H54 (cell line): ENCODE measurements at regions not wholly inside any gene's neighbourhood (a gene's known extent, or its start where the extent isn't known, plus 50 kb on each side); places are given as distances from the start of the nearest gene placed in this dataset.

Experiments used
- DNase-seq: peaks from one replicate; pipeline ENCODE4 v3.0.0; 2011; ENCODE audit warnings: low spot score, mixed read lengths; ENCODE audit not compliant: insufficient read length
- FAIRE-seq: peaks from 3 replicates; lab custom pipeline; 2011; peaks lifted over from hg19 to GRCh38; lab: Jason Lieb, UNC
- POLR2A ChIP-seq: IDR thresholded peaks from 2 replicates; pipeline ENCODE4 v1.6.1; 2011; ENCODE audit warnings: low read depth, mild to moderate bottlenecking, low read length

DNA sequence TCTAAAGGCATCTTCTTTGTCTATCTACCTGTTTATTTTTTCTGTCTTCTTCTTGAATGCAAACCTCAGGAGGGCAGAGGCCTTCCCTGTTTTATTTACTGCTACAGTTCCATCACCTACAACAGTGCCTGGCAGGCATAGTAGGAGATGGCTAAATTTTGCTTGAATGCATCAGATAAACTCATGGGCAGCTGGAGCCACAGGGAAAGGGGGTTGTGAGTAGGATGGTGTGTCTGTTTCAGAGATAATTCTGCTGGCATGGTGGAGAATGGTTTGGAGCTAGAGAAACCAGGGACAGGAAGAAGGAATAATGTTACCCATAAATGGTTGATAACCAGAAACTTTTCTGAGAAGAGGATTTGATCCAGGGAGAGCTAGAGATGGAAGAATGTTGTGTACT lies 189.8 kb upstream of the BRINP1 start:
- TF ChIP-seq POLR2A, result no peak
- FAIRE-seq, result no peak
- no peak for DNase-seq

DNA sequence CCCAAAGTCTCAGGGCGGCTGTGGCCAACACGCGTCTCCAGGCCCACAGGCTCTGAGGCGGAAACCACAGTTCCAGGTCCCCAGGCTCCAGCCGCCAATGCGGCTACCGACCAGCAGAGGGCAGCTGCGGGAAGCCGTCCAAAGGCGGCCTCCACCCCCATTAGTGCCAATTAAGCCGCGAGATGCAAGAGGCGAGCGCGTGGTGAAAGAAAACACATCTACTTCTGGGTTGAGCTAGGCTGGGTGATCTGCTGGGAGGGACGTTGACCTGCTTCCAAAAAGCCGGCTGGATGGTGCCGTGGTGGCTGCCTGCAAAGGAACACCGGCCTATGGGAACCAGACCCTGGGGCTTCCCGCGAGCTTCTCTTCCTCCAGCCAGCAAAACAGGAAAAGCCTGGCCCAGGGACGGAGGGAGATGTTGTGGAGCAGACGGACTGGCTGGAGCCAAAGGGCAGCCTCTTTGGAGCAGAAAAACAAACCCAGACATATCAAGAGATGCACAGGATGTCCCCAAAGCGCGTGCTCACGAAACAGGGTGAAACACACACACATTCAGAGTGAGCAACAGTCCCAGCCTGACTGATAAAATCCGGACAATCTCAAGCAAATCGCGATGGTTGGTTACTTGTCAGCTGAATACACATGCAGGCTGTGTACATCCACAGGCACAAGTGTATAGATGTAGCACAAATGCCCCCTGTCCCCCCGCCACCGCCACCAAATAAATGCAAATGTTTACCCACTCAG lies 187.1 kb upstream of the BRINP1 start:
- no peak for TF ChIP-seq POLR2A
- peak; percentile 52 for FAIRE-seq
- peak; percentile 77 for DNase-seq

DNA sequence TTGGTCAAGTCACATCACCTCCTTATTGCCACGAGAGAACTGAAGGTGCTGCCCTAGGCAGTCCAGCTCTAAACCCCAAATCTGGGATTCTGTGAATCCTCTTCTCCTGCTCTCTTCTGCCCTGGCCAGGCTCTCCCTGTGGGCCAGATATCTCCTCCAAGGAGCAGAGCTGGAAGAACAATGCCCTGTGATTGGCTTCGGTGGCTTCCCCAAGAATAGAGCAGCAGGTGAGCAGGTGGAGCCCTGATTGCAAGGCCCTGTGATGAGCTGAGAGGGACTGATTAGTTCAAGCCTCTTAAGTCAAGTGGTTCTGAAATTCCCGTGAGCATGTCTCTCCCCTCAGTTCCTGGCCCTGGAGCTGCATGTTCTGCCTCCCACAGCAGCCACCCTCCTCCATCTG lies 175.3 kb upstream of the BRINP1 start:
- no peak for TF ChIP-seq POLR2A
- FAIRE-seq, result no peak

DNA sequence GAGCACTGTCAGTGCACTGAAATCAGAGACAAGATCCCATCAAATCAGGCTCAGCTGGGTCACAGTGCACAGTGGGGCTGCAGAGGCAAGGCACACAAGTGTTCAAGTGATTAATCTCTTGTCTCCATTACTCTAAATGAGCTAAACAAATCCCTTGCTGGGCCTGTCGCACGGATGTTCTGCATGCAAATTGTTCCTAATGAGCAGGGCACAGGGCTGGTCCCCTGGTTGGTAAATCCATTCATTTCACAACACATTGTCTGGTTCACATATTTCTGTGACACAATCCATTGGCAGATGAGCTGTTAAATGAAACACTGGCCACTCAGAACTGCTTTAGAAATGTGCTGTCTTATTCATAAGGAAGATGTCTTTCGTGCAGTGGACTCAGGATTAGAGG lies 167.9 kb upstream of the BRINP1 start:
- FAIRE-seq (no peak), DNase-seq (no peak)
- no peak for TF ChIP-seq POLR2A

More for the DNA sequence above, 175.3 kb upstream of the BRINP1 start:
- DNase-seq, result no peak

DNA sequence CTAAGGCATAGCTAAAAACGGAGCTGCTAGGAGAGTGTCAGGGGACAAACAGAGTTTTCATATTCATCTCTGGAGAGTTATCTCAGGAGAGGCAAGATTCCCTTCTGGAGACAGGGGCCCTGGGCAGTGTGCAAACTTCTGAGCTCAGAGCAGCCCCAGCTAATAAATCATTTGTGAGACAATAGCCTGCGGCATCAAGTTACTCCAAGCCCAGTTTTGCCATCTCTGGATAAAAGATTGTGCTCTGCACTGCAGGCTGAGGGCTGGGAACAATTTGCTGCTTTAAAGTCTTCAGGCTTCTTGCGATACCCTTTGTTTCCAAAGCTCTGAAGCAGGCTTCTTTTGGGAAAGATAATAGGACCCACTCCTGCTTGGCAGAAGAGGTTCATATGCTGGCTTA lies 164.3 kb upstream of the BRINP1 start:
- FAIRE-seq (no peak), DNase-seq (no peak)
- TF ChIP-seq POLR2A, result no peak

DNA sequence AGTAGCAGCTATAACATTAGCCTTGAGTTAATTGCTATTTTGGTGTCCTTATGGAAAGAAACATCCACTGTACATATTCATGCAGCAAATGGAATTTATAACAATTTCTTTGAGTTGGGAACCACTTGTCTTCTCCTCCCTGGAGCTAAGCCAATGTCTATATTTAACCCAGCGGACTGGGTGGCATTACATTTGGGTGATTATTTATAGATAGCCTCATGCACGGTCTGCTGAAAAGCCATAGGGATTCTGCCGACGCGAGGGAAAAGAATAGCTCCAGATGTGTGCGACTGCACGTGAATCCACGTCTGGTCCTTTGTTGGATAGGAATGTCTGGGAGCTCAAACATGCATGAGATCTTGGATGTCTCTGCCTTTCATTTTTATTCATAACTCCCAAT lies 157.5 kb upstream of the BRINP1 start:
- DNase-seq, result no peak
- TF ChIP-seq POLR2A, result no peak
- no peak for FAIRE-seq

DNA sequence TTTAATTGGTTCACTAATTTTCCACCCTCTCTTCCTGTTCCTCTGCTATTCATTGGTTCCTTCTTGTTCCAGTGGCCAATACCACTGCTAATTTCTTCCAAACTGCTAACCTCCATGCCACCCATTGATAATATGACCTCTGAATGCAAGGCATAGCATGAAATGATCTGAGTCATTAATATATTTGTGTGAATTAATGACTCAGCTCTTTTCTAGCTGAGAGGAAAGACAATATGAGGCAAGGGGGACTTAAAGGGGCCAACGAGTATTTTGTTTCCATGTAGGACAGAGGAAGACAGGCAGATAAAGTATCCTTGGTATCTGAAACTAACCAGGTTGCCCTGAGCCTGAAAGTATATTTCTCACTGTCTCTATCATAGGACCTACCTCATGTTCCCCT lies 154.3 kb upstream of the BRINP1 start:
- no peak for FAIRE-seq
- TF ChIP-seq POLR2A, result no peak
- DNase-seq, result no peak

DNA sequence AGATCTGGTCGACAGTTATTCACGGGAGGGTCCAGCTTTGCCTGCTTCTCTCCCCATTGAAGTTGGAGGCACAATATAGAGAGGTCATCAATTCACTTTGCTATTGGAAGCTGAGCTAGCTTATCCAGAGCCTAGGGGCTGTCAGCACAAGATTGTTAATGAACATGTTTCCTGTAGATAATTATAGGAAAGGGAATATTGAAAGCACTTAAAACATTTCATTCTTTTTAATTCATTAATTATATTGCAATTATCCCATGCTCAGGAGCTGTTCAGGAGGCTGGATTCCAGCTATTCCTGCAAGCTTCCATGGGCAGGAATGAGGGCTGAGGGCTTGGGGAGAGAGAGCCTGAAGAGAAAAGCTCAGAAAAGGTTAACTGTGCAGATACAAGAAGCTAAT lies 153.1 kb upstream of the BRINP1 start:
- FAIRE-seq, result no peak
- no peak for DNase-seq

DNA sequence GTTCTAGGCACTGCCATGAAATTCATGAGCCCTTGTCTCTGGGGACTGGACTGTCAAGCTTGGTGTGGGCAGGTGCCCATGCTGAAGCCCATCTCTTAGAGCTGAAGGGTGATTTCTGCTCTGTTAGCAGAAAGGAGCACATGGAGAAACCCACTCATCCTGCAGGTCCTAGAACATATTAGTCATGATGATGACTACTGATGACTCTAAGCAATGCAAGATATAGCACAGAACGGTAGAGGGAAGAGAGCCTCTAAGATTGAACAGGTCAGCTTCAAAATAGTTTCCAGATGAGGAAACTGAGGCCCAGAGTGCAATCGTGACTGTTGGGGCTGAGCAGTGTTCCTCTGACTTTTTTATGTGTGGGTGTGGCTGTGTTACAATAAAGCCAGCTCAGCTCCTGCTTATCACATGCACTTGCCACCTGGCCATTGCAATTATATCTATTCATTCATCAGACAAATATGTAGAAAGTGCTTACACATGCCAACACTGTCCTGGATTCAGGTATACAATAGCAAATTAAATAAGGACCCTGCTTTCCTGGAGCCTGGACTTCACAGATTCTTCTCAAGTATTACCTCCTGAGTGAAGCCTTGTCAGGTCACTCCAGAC lies 140.2 kb upstream of the BRINP1 start:
- TF ChIP-seq POLR2A, result no peak
- DNase-seq (no peak), FAIRE-seq (no peak)

More for the DNA sequence above, 153.1 kb upstream of the BRINP1 start:
- TF ChIP-seq POLR2A, result no peak

DNA sequence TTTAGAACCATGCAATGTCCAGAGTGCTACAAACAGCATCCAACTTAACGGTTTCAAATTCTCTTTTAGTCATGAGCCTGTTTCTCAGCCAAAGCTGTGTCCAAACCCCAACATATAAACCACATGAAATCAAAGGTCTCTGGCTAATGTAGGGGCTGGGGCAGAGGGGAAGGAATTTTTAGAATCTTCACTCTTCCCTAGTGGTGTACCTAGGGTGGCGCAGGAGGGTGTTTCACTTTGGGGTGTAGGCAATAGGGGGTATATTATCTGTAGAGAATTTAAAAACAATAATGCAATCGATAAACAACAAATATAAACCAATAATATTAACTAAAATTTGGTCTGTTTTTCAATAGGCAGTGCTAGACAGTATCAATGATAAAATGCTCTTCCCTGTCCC lies 132.1 kb upstream of the BRINP1 start:
- no peak for TF ChIP-seq POLR2A
- DNase-seq (no peak), FAIRE-seq (no peak)

DNA sequence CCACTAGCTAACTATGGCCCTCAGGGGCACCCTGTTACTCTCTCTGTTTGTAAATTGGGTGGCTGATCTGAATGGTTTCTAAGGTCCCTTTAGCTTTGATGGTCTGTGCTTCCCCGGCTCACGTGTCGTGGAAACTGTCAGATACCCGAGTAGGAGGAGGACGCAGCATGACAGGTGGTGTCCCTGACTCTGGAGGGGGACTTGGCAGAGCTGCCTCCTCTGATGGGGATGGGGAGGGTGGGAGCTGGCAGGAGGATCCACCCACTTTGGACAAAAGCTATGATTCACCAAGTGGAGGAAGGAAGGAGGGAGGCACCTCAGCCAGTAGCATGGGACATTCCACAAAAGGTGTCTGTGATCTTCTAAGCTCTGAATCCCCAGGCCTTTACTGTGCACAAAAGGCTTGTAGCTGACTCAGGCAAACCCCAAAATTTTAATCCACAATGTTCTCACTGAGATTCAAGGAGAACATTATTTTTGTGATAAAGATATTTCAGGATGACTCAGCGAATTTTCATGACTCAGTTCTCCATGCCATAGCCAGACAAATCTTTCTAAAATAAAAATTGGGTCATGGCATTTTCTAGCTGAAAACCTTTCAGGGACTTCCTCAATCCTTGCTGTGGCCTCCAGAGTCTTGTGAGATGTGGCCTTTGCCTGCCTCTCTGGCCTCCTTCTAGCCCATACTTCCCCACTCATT lies 131.0 kb upstream of the BRINP1 start:
- no peak for FAIRE-seq
- TF ChIP-seq POLR2A, result no peak
- no peak for DNase-seq

DNA sequence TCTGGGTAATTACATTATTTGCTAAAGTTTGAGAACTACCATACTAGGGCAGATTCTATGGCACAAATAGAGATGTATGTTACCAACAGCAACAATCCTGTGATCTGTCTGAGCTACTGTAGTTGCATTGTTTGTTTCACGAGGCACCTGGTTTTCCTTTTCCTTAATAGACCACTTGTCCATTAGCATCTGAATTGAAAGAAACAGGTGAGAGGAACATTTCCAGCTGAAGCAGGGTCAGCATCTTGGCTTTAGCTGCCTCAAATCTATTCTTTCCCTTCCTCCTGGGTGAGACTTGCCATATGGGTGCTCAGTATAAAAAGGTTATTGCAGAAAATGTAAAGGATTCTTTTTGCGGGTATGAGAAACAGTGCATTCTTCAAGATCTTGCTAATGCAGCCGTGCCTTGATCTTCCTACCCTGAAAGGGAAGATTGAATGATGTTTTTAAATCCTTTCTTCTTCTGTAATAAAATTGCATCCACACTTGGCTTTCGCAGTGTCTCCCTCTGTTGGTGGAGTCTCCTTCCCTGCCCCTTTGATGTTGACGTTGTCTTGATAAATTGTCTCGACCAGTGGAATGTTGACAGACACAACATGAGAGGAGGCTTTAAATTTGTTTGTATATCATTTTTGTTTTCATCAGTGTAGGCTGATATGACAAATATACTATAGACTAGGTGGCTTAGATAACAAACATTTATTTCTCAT lies 118.0 kb upstream of the BRINP1 start:
- peak; percentile 38 for FAIRE-seq
- no peak for TF ChIP-seq POLR2A
- no peak for DNase-seq

DNA sequence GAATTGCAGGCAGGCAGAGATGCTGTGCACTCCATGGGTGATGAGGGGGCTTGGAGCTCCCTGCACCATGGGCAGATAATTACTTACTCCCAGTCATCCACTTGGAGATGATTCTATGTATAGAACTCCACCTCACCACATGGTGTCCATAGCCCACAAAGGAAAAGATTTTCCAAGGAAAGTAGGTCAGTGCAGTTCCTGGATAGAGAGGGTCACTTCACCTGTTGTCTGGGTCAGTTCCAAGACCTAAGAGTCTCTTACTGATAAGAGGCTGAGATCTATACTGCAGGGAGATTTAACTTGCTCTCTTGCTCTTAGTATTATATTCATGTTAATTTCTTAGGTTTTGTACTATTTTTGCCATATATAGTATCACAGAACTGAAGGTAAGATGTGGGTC lies 113.9 kb upstream of the BRINP1 start:
- DNase-seq (no peak), FAIRE-seq (no peak)
- no peak for TF ChIP-seq POLR2A

DNA sequence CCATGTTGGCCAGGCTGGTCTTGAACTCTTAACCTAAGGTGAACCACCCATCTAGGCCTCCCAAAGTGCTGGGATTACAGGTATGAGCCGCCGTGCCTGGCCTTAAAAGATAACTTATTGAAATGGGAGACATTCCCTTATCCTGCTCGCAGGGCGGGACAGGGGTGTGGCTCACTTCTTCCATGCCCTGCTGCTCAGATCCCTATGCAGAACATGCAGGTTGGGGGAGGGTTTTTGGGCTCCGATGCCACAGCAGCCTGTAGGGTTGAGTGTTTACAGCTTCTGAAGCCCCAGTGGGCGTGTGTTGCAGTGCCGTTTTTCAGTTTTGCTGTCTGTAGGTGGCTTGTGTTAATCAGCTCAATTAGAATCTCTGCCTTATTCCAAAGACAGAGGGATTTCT lies 108.0 kb upstream of the BRINP1 start:
- no peak for FAIRE-seq
- TF ChIP-seq POLR2A, result no peak
- DNase-seq, result no peak
